Transverse colon (tissue), 4 donors: ENCODE measurements at regions not wholly inside any gene's neighbourhood (a gene's known extent, or its start where the extent isn't known, plus 50 kb on each side); places are given as distances from the start of the nearest gene placed in this dataset.
A peak's percentile ranks its signal among the peaks of the same experiment; 100 is the strongest.

Experiments
- DNase-seq: peaks from one replicate; pipeline ENCODE4 v3.0.0-alpha.2; 2019
- H3K27ac ChIP-seq, 4 donors: fragments of 200-600 bp; sonication (generic); 2 replicates each; pipeline ENCODE4 v1.5.1; 2016 to 2018; ENCODE audit warnings: inconsistent platforms in 4 of 4
- H3K27me3 ChIP-seq: fragments of 200-600 bp; sonication (generic); 2 replicates; pipeline ENCODE4 v1.5.1; 2017; ENCODE audit warnings: inconsistent platforms
- H3K36me3 ChIP-seq, 4 donors: fragments of 200-600 bp; sonication (generic); 2 replicates each; pipeline ENCODE4 v1.5.1; 2017 to 2019; ENCODE audit warnings: inconsistent platforms in 4 of 4
- H3K4me1 ChIP-seq, 4 donors: fragments of 200-600 bp; sonication (generic); 2 replicates each; pipeline ENCODE4 v1.5.1; 2017 to 2020; ENCODE audit warnings: inconsistent platforms in 4 of 4
- H3K4me3 ChIP-seq, 4 donors: fragments of 200-600 bp; sonication (generic); 1 replicate in 1 of 4; 2 replicates in 3 of 4; pipeline versions ENCODE4 v1.5.1 to v1.6.1; 2017 to 2019; ENCODE audit warnings: inconsistent platforms in 4 of 4
- H3K9me3 ChIP-seq, 2 donors: fragments of 200-600 bp; sonication (generic); 2 replicates each; pipeline ENCODE4 v1.5.1; 2017 to 2019; ENCODE audit warnings: inconsistent platforms in 2 of 2
- EP300 ChIP-seq: sonication (generic); formaldehyde crosslinking; IDR thresholded peaks from one replicate; pipeline ENCODE4 v1.6.1; 2017; ENCODE audit warnings: antibody characterized with exemption, low read depth
- POLR2A ChIP-seq: fragments of 450-650 bp; IDR thresholded peaks from one replicate; pipeline ENCODE4 v1.6.1; 2016; ENCODE audit warnings: antibody characterized with exemption, mild to moderate bottlenecking, moderate library complexity
- POLR2AphosphoS5 ChIP-seq, 3 donors: sonication (generic); formaldehyde crosslinking; IDR thresholded peaks; one replicate each; pipeline ENCODE4 v1.6.1; 2016; ENCODE audit warnings: antibody characterized with exemption in 3 of 3
- WGBS, 2 donors: methylation state at CpG; one replicate each; pipeline ENCODE4 v1.1.5; 2018; ENCODE audit warnings: low coverage in 1 of 2; 5-methylcytosine and 5-hydroxymethylcytosine counted together
- in situ Hi-C, 4 donors: fragments of 200-750 bp; cut with MboI; loops; one replicate each; pipeline versions ENCODE4 v1.15.0 to v1.15.1; 2017; ENCODE audit warnings: low sequenced_read_pairs in 3 of 4, low pct_ligation_motif_present in 1 of 4, low pct_unique_long_range_greater_than_20kb in 1 of 4
- intact Hi-C: fragments of 100-400 bp; cut with DNase I; formaldehyde crosslinking; loops from one replicate; pipeline ENCODE4 v1.15.1; 2023; ENCODE audit warnings: low total_unique reads
- TF ChIP-seq, protein P1 (sequence below), 5 experiments: fragments of 200-600 bp in 3 of 5; fragments of 450-650 bp in 2 of 5; sonication (generic) in 3 of 5; IDR thresholded peaks; 1 replicate in 2 of 5; 2 replicates in 3 of 5; pipeline ENCODE4 v1.5.1; 2016 to 2017; ENCODE audit warnings: antibody characterized with exemption in 5 of 5, inconsistent platforms in 3 of 5, mild to moderate bottlenecking in 2 of 5, moderate library complexity in 1 of 5

DNA sequence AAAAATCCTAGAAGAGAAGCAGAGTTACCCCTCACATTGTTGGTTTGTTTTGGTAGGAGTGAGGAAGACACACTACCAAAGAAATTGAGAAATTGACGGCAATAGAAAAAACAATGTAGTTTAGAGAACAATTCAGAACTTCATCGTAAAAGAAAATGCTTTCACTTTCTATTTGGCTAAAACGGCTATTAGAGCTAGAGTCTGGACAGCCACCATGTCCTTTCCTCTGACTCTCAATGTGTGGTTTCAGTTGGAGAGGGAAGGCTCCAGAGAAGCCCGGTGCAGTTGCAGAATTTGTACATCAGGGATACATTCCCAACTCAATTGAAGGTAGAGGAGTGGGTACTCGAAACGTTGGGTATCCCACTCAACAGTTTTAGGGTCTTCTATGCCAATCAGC lies 535.3 kb downstream of the GALC start:
- in situ Hi-C loops: no loop called here
- Histone ChIP-seq H3K27ac (no peak overlapping the region), H3K27me3 (no peaks in the 10 kb centered on the region), H3K4me3 (peak overlapping the region in 1 of 4 donors; percentile 10), H3K4me1 (no peaks in the 10 kb centered on the region), H3K9me3 (peaks cover 3 to 4% of the 10 kb centered on the region in 2 donors), H3K36me3 (no peaks in the 10 kb centered on the region)
- TF ChIP-seq POLR2A: no peak
- no peak for TF ChIP-seq EP300
- TF ChIP-seq POLR2AphosphoS5 (IDR thresholded peaks at IDR 0.05): no peak
- TF ChIP-seq, protein P1, sequence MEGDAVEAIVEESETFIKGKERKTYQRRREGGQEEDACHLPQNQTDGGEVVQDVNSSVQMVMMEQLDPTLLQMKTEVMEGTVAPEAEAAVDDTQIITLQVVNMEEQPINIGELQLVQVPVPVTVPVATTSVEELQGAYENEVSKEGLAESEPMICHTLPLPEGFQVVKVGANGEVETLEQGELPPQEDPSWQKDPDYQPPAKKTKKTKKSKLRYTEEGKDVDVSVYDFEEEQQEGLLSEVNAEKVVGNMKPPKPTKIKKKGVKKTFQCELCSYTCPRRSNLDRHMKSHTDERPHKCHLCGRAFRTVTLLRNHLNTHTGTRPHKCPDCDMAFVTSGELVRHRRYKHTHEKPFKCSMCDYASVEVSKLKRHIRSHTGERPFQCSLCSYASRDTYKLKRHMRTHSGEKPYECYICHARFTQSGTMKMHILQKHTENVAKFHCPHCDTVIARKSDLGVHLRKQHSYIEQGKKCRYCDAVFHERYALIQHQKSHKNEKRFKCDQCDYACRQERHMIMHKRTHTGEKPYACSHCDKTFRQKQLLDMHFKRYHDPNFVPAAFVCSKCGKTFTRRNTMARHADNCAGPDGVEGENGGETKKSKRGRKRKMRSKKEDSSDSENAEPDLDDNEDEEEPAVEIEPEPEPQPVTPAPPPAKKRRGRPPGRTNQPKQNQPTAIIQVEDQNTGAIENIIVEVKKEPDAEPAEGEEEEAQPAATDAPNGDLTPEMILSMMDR (IDR thresholded peaks at IDR 0.05): no peak
- WGBS, 2 donors: 47% methylated on average over 6 of the region's 6 CpGs
- intact Hi-C loops: loop anchor here (2.0 kb wide), 1 partner anchor 77 kb away; no protein-coding TSS in a partner anchor
- no peak for DNase-seq

DNA sequence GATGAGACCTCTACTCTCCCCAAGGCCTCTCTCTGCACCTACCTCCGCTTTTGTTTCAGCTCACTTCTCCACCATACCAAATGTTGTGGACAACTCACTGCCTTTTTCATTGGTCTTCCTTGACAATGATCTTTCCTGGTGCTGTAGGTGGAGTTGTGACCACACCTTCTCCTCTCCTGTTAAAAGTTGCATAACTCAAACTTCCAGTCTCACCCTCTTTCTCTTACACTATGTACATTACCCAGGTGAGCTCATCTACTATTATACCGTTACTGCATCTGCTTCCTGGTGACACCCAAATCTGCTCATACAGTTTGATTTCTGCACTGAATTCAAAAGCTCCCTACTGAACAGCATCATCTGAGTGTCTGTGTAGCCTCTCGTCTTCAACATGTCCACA lies 542.8 kb downstream of the GALC start:
- no peak overlapping the region for H3K4me3 ChIP-seq
- peaks cover 0 to 3% of the 10 kb centered on the region in 2 donors for H3K9me3 ChIP-seq
- no peak for DNase-seq
- in situ Hi-C loops: no loop called here
- no peak overlapping the region for H3K27ac ChIP-seq
- WGBS, 2 donors: 72 to 73% methylated on average over 2 to 3 of the region's 3 CpGs
- H3K36me3 ChIP-seq: no peaks in the 10 kb centered on the region
- TF ChIP-seq POLR2AphosphoS5 (IDR thresholded peaks at IDR 0.05): no peak
- TF ChIP-seq, protein P1 (IDR thresholded peaks at IDR 0.05): no peak
- no peak for TF ChIP-seq EP300
- no peak for TF ChIP-seq POLR2A
- intact Hi-C loops: no loop called here
- H3K4me1 ChIP-seq: no peaks in the 10 kb centered on the region
- no peaks in the 10 kb centered on the region for H3K27me3 ChIP-seq

DNA sequence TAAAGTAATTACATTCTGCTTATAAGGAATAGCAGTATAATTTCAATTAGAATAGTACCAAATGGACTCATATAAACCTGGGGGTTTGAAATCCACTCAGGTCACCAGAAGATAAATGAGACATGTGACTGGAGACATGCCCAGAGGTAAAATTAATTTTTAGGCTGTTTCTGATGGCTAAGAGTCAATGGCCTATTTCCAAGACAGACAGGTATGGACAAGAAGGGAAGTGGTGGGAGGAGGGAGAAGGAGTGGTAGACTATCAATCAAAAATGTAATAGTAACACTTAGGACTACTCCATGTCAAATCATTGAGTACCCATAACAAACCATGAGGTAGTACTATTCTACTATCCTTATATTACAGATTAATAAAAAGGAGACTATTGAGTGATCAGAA lies 544.0 kb downstream of the GALC start:
- intact Hi-C loops: no loop called here
- Histone ChIP-seq H3K27me3 (no peaks in the 10 kb centered on the region), H3K4me3 (no peak overlapping the region), H3K27ac (no peak overlapping the region), H3K36me3 (no peaks in the 10 kb centered on the region), H3K9me3 (peaks cover 0 to 3% of the 10 kb centered on the region in 2 donors), H3K4me1 (no peaks in the 10 kb centered on the region)
- in situ Hi-C loops: no loop called here
- TF ChIP-seq POLR2AphosphoS5 (IDR thresholded peaks at IDR 0.05) (no peak), POLR2A (no peak)
- TF ChIP-seq, protein P1 (IDR thresholded peaks at IDR 0.05): no peak
- DNase-seq: no peak

DNA sequence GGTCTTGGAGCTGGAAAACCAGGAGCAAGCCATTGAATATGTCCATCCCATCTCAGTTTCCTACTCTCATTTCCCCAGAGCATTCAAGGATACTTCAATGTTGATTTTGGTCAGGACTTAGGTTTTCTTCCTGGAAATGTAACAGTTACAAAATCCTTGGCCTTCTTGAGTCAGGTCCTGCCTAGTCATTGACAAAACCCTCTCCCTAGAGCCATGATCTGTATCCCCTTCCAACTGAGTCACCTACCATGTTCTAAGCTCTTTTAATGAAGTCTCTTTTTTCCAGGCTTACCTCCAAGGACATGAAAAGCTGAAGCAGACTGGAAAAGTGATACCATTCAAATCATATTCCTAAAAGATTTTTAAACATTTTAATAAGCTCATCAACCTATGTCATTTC lies 549.2 kb downstream of the GALC start:
- H3K27me3 ChIP-seq: no peaks in the 10 kb centered on the region
- H3K36me3 ChIP-seq: no peaks in the 10 kb centered on the region
- H3K4me1 ChIP-seq: no peaks in the 10 kb centered on the region
- H3K9me3 ChIP-seq: no peaks in the 10 kb centered on the region
- TF ChIP-seq POLR2A (no peak), EP300 (no peak), POLR2AphosphoS5 (IDR thresholded peaks at IDR 0.05) (no peak)
- TF ChIP-seq, protein P1 (IDR thresholded peaks at IDR 0.05): no peak
- H3K27ac ChIP-seq: no peak overlapping the region
- intact Hi-C loops (no loop called here), in situ Hi-C loops (no loop called here)
- no peak overlapping the region for H3K4me3 ChIP-seq
- DNase-seq: no peak
